ENCODE measurements at regions not wholly inside any gene's neighbourhood (a gene's known extent, or its start where the extent isn't known, plus 50 kb on each side); places are given as distances from the start of the nearest gene placed in this dataset.

- H3K4me3 Mint-ChIP-seq = no peak overlapping the region
- H3K27me3 Mint-ChIP-seq = no peaks in the 10 kb centered on the region
- H3K9me3 Mint-ChIP-seq = no peaks in the 10 kb centered on the region
- no peak overlapping the region for H3K27ac Mint-ChIP-seq
- no peak for DNase-seq
- ChIA-PET POLR2A (no interaction called here), CTCF (interaction anchor here (0.6 kb wide), 1 partner anchor 13 kb away, joined by 3 read pairs; no protein-coding TSS in a partner anchor)
- no peak for ATAC-seq (ENCODE audit: low read depth)
- H3K4me1 Mint-ChIP-seq = no peaks in the 10 kb centered on the region
- no peaks in the 10 kb centered on the region for H3K36me3 Mint-ChIP-seq (ENCODE audit: low read depth)
- TF ChIP-seq CTCF (IDR thresholded peaks at IDR 0.05) = no peak
- intact Hi-C loops (cut with micrococcal nuclease) = no loop called here
These were observed 922.1 kb downstream of the AMY1C start for GRCh38 chr1:104671684-104672353.

- H3K27ac Mint-ChIP-seq = no peak overlapping the region
- ChIA-PET POLR2A (no interaction called here), CTCF (no interaction called here)
- ATAC-seq (ENCODE audit: low read depth) = no peak
- H3K4me3 Mint-ChIP-seq = no peak overlapping the region
- H3K9me3 Mint-ChIP-seq = no peaks in the 10 kb centered on the region
- no peak for TF ChIP-seq CTCF (IDR thresholded peaks at IDR 0.05)
- intact Hi-C loops (cut with micrococcal nuclease) = no loop called here
- H3K4me1 Mint-ChIP-seq = no peaks in the 10 kb centered on the region
- no peaks in the 10 kb centered on the region for H3K36me3 Mint-ChIP-seq (ENCODE audit: low read depth)
- H3K27me3 Mint-ChIP-seq = no peaks in the 10 kb centered on the region
- no peak for DNase-seq
These were observed 949.7 kb downstream of the AMY1C start for GRCh38 chr1:104699433-104699832.

DNA sequence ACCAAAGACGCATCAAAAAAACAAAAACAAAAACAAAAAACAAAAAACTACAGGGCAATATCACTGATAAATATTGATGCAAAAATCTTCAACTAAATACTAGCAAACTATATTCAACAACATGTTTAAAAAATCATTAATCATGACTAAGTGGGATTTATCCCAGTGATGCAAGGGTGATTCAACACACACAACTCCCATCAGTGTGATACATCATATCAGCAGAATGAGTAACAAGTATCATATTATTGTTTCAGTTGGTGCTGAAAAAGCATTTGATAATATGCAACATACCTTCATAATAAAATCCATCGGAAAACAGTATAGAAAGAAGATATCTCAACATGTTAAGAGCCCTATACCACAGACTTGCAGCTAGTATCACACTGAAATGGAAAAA lies 953.0 kb downstream of the AMY1C start:
- Mint-ChIP-seq H3K27ac (no peak overlapping the region), H3K27me3 (no peaks in the 10 kb centered on the region), H3K36me3 (ENCODE audit: low read depth) (no peaks in the 10 kb centered on the region), H3K4me3 (no peak overlapping the region), H3K4me1 (peaks cover 9% of the 10 kb centered on the region), H3K9me3 (peaks cover 3% of the 10 kb centered on the region)
- TF ChIP-seq CTCF (IDR thresholded peaks at IDR 0.05) = no peak
- ChIA-PET CTCF (no interaction called here), POLR2A (no interaction called here)
- no peak for DNase-seq
- ATAC-seq (ENCODE audit: low read depth) = no peak
- intact Hi-C loops (cut with micrococcal nuclease) = no loop called here

- no peak for TF ChIP-seq CTCF (IDR thresholded peaks at IDR 0.05)
- H3K36me3 Mint-ChIP-seq (ENCODE audit: low read depth) = no peaks in the 10 kb centered on the region
- DNase-seq (no peak), ATAC-seq (ENCODE audit: low read depth) (peak; percentile 21)
- no peaks in the 10 kb centered on the region for H3K27me3 Mint-ChIP-seq
- intact Hi-C loops (cut with micrococcal nuclease) = loop anchor here (2.0 kb wide), 2 partner anchors 54 to 114 kb away; no protein-coding TSS in a partner anchor
- POLR2A ChIA-PET = no interaction called here
- H3K4me3 Mint-ChIP-seq = no peak overlapping the region
- H3K27ac Mint-ChIP-seq = no peak overlapping the region
- CTCF ChIA-PET = no interaction called here
- H3K9me3 Mint-ChIP-seq = peaks cover 3% of the 10 kb centered on the region
- peaks cover 9% of the 10 kb centered on the region for H3K4me1 Mint-ChIP-seq
These were observed 957.0 kb downstream of the AMY1C start for GRCh38 chr1:104706631-104707147.

DNA sequence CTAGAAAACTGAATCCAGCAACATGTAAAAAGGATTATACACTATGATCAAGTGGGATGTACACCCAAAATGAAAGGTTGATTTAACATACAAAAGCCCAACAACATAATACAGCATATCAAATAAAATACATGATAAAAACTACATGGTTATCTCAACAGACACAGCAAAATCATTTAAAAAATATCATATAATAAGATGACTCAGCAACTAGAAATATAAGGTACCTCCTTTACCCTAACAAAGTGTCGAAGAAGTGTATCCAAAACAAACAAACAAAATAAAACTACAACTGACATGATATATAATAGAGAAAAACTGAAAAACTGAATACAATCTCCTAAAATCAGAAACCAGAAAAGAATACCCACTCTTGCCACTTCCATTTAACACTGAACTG lies 969.1 kb downstream of the AMY1C start:
- DNase-seq (no peak), ATAC-seq (ENCODE audit: low read depth) (no peak)
- Mint-ChIP-seq H3K36me3 (ENCODE audit: low read depth) (no peaks in the 10 kb centered on the region), H3K9me3 (peaks cover 2% of the 10 kb centered on the region), H3K27me3 (no peaks in the 10 kb centered on the region), H3K4me1 (no peaks in the 10 kb centered on the region), H3K4me3 (no peak overlapping the region), H3K27ac (no peak overlapping the region)
- CTCF ChIA-PET = no interaction called here
- POLR2A ChIA-PET = no interaction called here
- intact Hi-C loops (cut with micrococcal nuclease) = no loop called here
- no peak for TF ChIP-seq CTCF (IDR thresholded peaks at IDR 0.05)

Data from activated B cell treated with CpG ODN at 0.5 μM for 24 hours (primary cell).